ENCODE measurements at regions not wholly inside any gene's neighbourhood (a gene's known extent, or its start where the extent isn't known, plus 50 kb on each side); places are given as distances from the start of the nearest gene placed in this dataset.

GRCh38 chr15:96756146-96756545 lies 425.6 kb downstream of the NR2F2 start:
- ATAC-seq = no peak

GRCh38 chr15:96756656-96757055 lies 426.2 kb downstream of the NR2F2 start:
- no peak for TF ChIP-seq ISL1 (CRISPR knock-in tag; IDR thresholded peaks at IDR 0.05)
- ATAC-seq = no peak

More at GRCh38 chr15:96756146-96756545, 425.6 kb downstream of the NR2F2 start:
- TF ChIP-seq PATZ1 (CRISPR knock-in tag; IDR thresholded peaks at IDR 0.05; ENCODE audit: borderline replicate concordance) = no peak
- no peak for TF ChIP-seq RARB (CRISPR knock-in tag; IDR thresholded peaks at IDR 0.05)
- TF ChIP-seq ZFP30 (CRISPR knock-in tag; IDR thresholded peaks at IDR 0.05) = no peak
- no peak for TF ChIP-seq GLIS3 (CRISPR knock-in tag; IDR thresholded peaks at IDR 0.05)
- TF ChIP-seq ARNTL (CRISPR knock-in tag; IDR thresholded peaks at IDR 0.05; ENCODE audit: borderline replicate concordance, low read depth) = no peak
- TF ChIP-seq OSR1 (CRISPR knock-in tag; IDR thresholded peaks at IDR 0.05) = no peak
- TF ChIP-seq SNAI2 (CRISPR knock-in tag; IDR thresholded peaks at IDR 0.05) = no peak
- TF ChIP-seq ISL1 (CRISPR knock-in tag; IDR thresholded peaks at IDR 0.05) = no peak
- no peak for TF ChIP-seq CSDC2 (CRISPR knock-in tag; IDR thresholded peaks at IDR 0.05)
- no peak for TF ChIP-seq CREB5 (CRISPR knock-in tag; IDR thresholded peaks at IDR 0.05; ENCODE audit: low read depth)

GRCh38 chr15:96762566-96762965 lies 432.1 kb downstream of the NR2F2 start:
- TF ChIP-seq RARB (CRISPR knock-in tag; IDR thresholded peaks at IDR 0.05) (no peak), ARNTL (CRISPR knock-in tag; IDR thresholded peaks at IDR 0.05; ENCODE audit: borderline replicate concordance, low read depth) (no peak), ZFP30 (CRISPR knock-in tag; IDR thresholded peaks at IDR 0.05) (no peak), OSR1 (CRISPR knock-in tag; IDR thresholded peaks at IDR 0.05) (no peak), ZNF8 (CRISPR knock-in tag; IDR thresholded peaks at IDR 0.05) (no peak), PPARA (CRISPR knock-in tag; IDR thresholded peaks at IDR 0.05; ENCODE audit: borderline replicate concordance) (no peak), ESRRG (CRISPR knock-in tag; IDR thresholded peaks at IDR 0.05) (no peak), TSHZ2 (CRISPR knock-in tag; IDR thresholded peaks at IDR 0.05) (no peak), ZNF565 (CRISPR knock-in tag; conservative IDR thresholded peaks at IDR 0.05; ENCODE audit: low read depth) (no peak), PATZ1 (CRISPR knock-in tag; IDR thresholded peaks at IDR 0.05; ENCODE audit: borderline replicate concordance) (no peak)
- no peak for ATAC-seq

GRCh38 chr15:96764501-96764900 lies 434.0 kb downstream of the NR2F2 start:
- no peak for TF ChIP-seq TOX (CRISPR knock-in tag; IDR thresholded peaks at IDR 0.05; ENCODE audit: borderline replicate concordance)
- TF ChIP-seq CREB5 (CRISPR knock-in tag; IDR thresholded peaks at IDR 0.05; ENCODE audit: low read depth) = no peak
- no peak for TF ChIP-seq CSRNP3 (CRISPR knock-in tag; IDR thresholded peaks at IDR 0.05)
- TF ChIP-seq RARB (CRISPR knock-in tag; IDR thresholded peaks at IDR 0.05) = no peak
- TF ChIP-seq TCF4 (CRISPR knock-in tag; IDR thresholded peaks at IDR 0.05; ENCODE audit: borderline replicate concordance) = no peak
- no peak for TF ChIP-seq OSR1 (CRISPR knock-in tag; IDR thresholded peaks at IDR 0.05)
- TF ChIP-seq ZC3H10 (CRISPR knock-in tag; IDR thresholded peaks at IDR 0.05) = no peak
- no peak for TF ChIP-seq ISL1 (CRISPR knock-in tag; IDR thresholded peaks at IDR 0.05)
- no peak for ATAC-seq

Data from SK-N-SH treated with all-trans-retinoic acid at 6 μM for 48 hours (cell line).